ENCODE measurements at regions not wholly inside any gene's neighbourhood (a gene's known extent, or its start where the extent isn't known, plus 50 kb on each side); places are given as distances from the start of the nearest gene placed in this dataset.

DNA sequence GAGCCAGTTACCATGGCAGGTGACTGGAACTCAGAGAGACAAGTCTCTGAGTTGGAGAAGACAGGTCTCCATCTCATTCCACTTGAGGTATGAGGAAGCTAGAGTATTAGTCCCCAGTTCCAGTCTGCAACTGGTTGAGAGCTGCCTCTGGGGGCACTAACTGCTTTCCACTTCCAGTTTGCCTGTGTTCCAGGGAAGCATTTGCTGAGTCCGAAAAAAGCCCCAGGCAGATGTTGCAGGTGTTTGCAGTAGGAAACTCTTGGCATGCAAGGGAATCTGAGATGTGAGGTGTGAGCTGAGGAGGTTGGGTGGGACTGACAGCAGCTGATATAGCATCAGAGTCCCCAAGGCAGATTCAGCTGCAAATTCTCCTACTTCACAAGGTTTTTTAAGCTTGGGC lies 272.2 kb upstream of the CASK start:
- Histone ChIP-seq H3K9me2 (replicated peaks; ENCODE audit: insufficient read depth, low read length) (no peaks in the 10 kb centered on the region), H3F3A (ENCODE audit: insufficient read depth, low read length) (no peaks in the 10 kb centered on the region), H3K79me2 (ENCODE audit: low read length) (no peaks in the 10 kb centered on the region), H2AFZ (ENCODE audit: low read length) (no peak overlapping the region), H3K4me2 (ENCODE audit: low read depth, low read length) (no peak overlapping the region), H4K20me1 (ENCODE audit: insufficient read depth, low read length) (no peaks in the 10 kb centered on the region), H3K27me3 (replicated peaks; ENCODE audit: insufficient read depth, low read length) (no peaks in the 10 kb centered on the region), H3K9ac (ENCODE audit: low read length) (no peak overlapping the region), H3K4me3 (ENCODE audit: low read length) (no peak overlapping the region), H3K4me1 (ENCODE audit: low read length) (no peaks in the 10 kb centered on the region), H3K9me3 (replicated peaks; ENCODE audit: insufficient read depth, low read length) (no peaks in the 10 kb centered on the region), H3K36me3 (replicated peaks; ENCODE audit: insufficient read depth, low read length) (no peaks in the 10 kb centered on the region), H3K27ac (ENCODE audit: low read length) (no peak overlapping the region)
- DNase-seq = no peak
- TF ChIP-seq EZH2phosphoT487 (IDR thresholded peaks at IDR 0.05; ENCODE audit: low read length) (no peak), EZH2 (optimal IDR thresholded peaks at IDR 0.05; ENCODE audit: low read depth, low read length) (no peak)
- TF ChIP-seq, protein P1, sequence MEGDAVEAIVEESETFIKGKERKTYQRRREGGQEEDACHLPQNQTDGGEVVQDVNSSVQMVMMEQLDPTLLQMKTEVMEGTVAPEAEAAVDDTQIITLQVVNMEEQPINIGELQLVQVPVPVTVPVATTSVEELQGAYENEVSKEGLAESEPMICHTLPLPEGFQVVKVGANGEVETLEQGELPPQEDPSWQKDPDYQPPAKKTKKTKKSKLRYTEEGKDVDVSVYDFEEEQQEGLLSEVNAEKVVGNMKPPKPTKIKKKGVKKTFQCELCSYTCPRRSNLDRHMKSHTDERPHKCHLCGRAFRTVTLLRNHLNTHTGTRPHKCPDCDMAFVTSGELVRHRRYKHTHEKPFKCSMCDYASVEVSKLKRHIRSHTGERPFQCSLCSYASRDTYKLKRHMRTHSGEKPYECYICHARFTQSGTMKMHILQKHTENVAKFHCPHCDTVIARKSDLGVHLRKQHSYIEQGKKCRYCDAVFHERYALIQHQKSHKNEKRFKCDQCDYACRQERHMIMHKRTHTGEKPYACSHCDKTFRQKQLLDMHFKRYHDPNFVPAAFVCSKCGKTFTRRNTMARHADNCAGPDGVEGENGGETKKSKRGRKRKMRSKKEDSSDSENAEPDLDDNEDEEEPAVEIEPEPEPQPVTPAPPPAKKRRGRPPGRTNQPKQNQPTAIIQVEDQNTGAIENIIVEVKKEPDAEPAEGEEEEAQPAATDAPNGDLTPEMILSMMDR (IDR thresholded peaks at IDR 0.05; ENCODE audit: low read length) = no peak

- Histone ChIP-seq H4K20me1 (ENCODE audit: insufficient read depth, low read length) (no peaks in the 10 kb centered on the region), H3K4me1 (ENCODE audit: low read length) (no peaks in the 10 kb centered on the region), H3K36me3 (replicated peaks; ENCODE audit: insufficient read depth, low read length) (no peaks in the 10 kb centered on the region), H3K27me3 (replicated peaks; ENCODE audit: insufficient read depth, low read length) (no peaks in the 10 kb centered on the region), H3K4me3 (ENCODE audit: low read length) (no peak overlapping the region), H3K79me2 (ENCODE audit: low read length) (no peaks in the 10 kb centered on the region), H2AFZ (ENCODE audit: low read length) (no peak overlapping the region), H3K9me3 (replicated peaks; ENCODE audit: insufficient read depth, low read length) (no peaks in the 10 kb centered on the region), H3K27ac (ENCODE audit: low read length) (no peak overlapping the region), H3K9ac (ENCODE audit: low read length) (no peak overlapping the region), H3K9me2 (replicated peaks; ENCODE audit: insufficient read depth, low read length) (no peaks in the 10 kb centered on the region), H3F3A (ENCODE audit: insufficient read depth, low read length) (no peaks in the 10 kb centered on the region), H3K4me2 (ENCODE audit: low read depth, low read length) (no peak overlapping the region)
- TF ChIP-seq EZH2phosphoT487 (IDR thresholded peaks at IDR 0.05; ENCODE audit: low read length) (no peak), EZH2 (optimal IDR thresholded peaks at IDR 0.05; ENCODE audit: low read depth, low read length) (no peak)
- TF ChIP-seq, protein P1 (IDR thresholded peaks at IDR 0.05; ENCODE audit: low read length) = no peak
- no peak for DNase-seq
These were observed 266.2 kb upstream of the CASK start for GRCh38 chrX:42189576-42189975.

DNA sequence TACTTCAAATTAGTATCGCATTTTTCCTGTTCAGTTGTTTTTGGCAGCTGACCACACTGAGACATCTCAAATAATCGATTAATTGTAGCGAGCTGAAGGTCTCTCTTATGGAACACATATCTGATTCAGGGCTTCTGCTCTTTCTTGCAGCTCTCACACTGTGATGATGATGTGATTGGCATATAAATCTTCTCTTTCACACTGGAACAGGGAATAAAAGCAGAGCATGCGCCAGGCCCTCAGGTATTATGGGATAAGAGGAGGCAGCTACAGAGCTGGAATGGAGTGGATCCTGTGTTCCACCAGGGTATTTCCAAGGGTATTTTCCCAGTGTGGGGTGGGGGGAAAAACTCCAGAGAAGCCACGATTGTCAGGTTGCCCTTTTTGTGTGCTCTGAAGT lies 265.4 kb upstream of the CASK start:
- Histone ChIP-seq H3K9ac (ENCODE audit: low read length) (no peak overlapping the region), H3F3A (ENCODE audit: insufficient read depth, low read length) (no peaks in the 10 kb centered on the region), H3K79me2 (ENCODE audit: low read length) (no peaks in the 10 kb centered on the region), H3K27ac (ENCODE audit: low read length) (no peak overlapping the region), H3K36me3 (replicated peaks; ENCODE audit: insufficient read depth, low read length) (no peaks in the 10 kb centered on the region), H3K9me2 (replicated peaks; ENCODE audit: insufficient read depth, low read length) (no peaks in the 10 kb centered on the region), H4K20me1 (ENCODE audit: insufficient read depth, low read length) (no peaks in the 10 kb centered on the region), H3K4me3 (ENCODE audit: low read length) (no peak overlapping the region), H3K4me2 (ENCODE audit: low read depth, low read length) (no peak overlapping the region), H3K9me3 (replicated peaks; ENCODE audit: insufficient read depth, low read length) (no peaks in the 10 kb centered on the region), H3K4me1 (ENCODE audit: low read length) (no peaks in the 10 kb centered on the region), H3K27me3 (replicated peaks; ENCODE audit: insufficient read depth, low read length) (no peaks in the 10 kb centered on the region), H2AFZ (ENCODE audit: low read length) (no peak overlapping the region)
- TF ChIP-seq, protein P1 (IDR thresholded peaks at IDR 0.05; ENCODE audit: low read length) = no peak
- TF ChIP-seq EZH2phosphoT487 (IDR thresholded peaks at IDR 0.05; ENCODE audit: low read length) = no peak
- TF ChIP-seq EZH2 (optimal IDR thresholded peaks at IDR 0.05; ENCODE audit: low read depth, low read length) = no peak
- no peak for DNase-seq

Measured in MM.1S (cell line).